Endothelial cell of umbilical vein (primary cell): ENCODE measurements at regions not wholly inside any gene's neighbourhood (a gene's known extent, or its start where the extent isn't known, plus 50 kb on each side); places are given as distances from the start of the nearest gene placed in this dataset.

Source experiments
- BruUV-seq: library from RNA; stranded (reverse); fragments of 400-500 nt; replicated peaks from 2 replicates; lab custom pipeline; 2021; lab: Mats Ljungman, UMichigan
- CTCF ChIA-PET: fragments of 300-600, 350-600 bp; sonication (Branson Sonifier 250); formaldehyde crosslinking; loops from one replicate; lab custom pipeline; 2021; ENCODE audit warnings: antibody characterized with exemption, inconsistent platforms; lab: Charles Lee
- POLR2A ChIA-PET: fragments of 300-600, 350-600 bp; sonication (Branson Sonifier 250); formaldehyde crosslinking; loops from one replicate; lab custom pipeline; 2021; ENCODE audit warnings: antibody characterized with exemption, inconsistent platforms; lab: Charles Lee
- DNase-seq: peaks from one replicate; pipeline ENCODE4 v3.0.0-alpha.2; 2011; ENCODE audit warnings: low read depth, low spot score
- FAIRE-seq: peaks from 2 replicates; lab custom pipeline; 2011; peaks lifted over from hg19 to GRCh38; lab: Jason Lieb, UNC
- H2AFZ ChIP-seq: 2 replicates; pipeline ENCODE4 v1.6.0; 2012; ENCODE audit warnings: low read depth, low read length, control low read depth, inconsistent platforms
- H3K27ac ChIP-seq: 2 replicates; pipeline ENCODE4 v1.5.1; 2011; ENCODE audit warnings: low read depth, mild to moderate bottlenecking, control low read depth, low read length, moderate library complexity; ENCODE audit not compliant: insufficient read depth
- H3K27me3 ChIP-seq, 2 experiments: 2 replicates each; pipeline versions ENCODE4 v1.6.0 to v1.6.1; 2011; ENCODE audit warnings: low read length in 2 of 2, mixed read lengths in 1 of 2; ENCODE audit not compliant: control insufficient read depth in 2 of 2, insufficient read depth in 2 of 2
- H3K36me3 ChIP-seq, 2 experiments: 2 replicates in 1 of 2; 3 replicates in 1 of 2; pipeline ENCODE4 v1.5.1; 2011; ENCODE audit warnings: low read length in 2 of 2, mild to moderate bottlenecking in 1 of 2, moderate library complexity in 1 of 2; ENCODE audit not compliant: control insufficient read depth in 2 of 2, insufficient read depth in 2 of 2; ENCODE audit errors: extremely low read depth in 1 of 2
- H3K4me1 ChIP-seq: 3 replicates; pipeline ENCODE4 v1.5.1; 2011; ENCODE audit warnings: mild to moderate bottlenecking, low read length; ENCODE audit not compliant: control insufficient read depth, insufficient read depth; ENCODE audit errors: extremely low read depth
- H3K4me2 ChIP-seq: 2 replicates; pipeline ENCODE4 v1.6.1; 2011; ENCODE audit warnings: low read length, control low read depth, mixed read lengths; ENCODE audit not compliant: insufficient read depth
- H3K4me3 ChIP-seq, 3 experiments: fragments of 200-600 bp in 1 of 3; sonication (generic), shearing (Covaris generic) in 1 of 3; replicated peaks in 1 of 3; 2 replicates each; pipeline ENCODE4 v1.5.1; 2011 to 2016; ENCODE audit warnings: control low read depth in 3 of 3, low read length in 3 of 3, mild to moderate bottlenecking in 2 of 3, inconsistent platforms in 1 of 3, low read depth in 1 of 3, moderate library complexity in 1 of 3; ENCODE audit not compliant: insufficient read depth in 1 of 3
- H3K79me2 ChIP-seq: 2 replicates; pipeline ENCODE4 v1.6.0; 2012; ENCODE audit warnings: low read length, inconsistent platforms; ENCODE audit not compliant: control insufficient read depth, insufficient read depth
- H3K9ac ChIP-seq: replicated peaks from 2 replicates; pipeline ENCODE3; 2011; ENCODE audit warnings: low read length, control low read depth; ENCODE audit not compliant: insufficient read depth; ENCODE audit errors: extremely low read depth
- H3K9me1 ChIP-seq: replicated peaks from 3 replicates; pipeline ENCODE4 v1.6.0; 2011; ENCODE audit warnings: mild to moderate bottlenecking, low read length; ENCODE audit not compliant: control insufficient read depth, insufficient read depth; ENCODE audit errors: extremely low read depth
- H3K9me3 ChIP-seq: replicated peaks from 2 replicates; pipeline ENCODE4 v1.5.1; 2012; ENCODE audit warnings: low read length, inconsistent platforms; ENCODE audit not compliant: control insufficient read depth, insufficient read depth
- H4K20me1 ChIP-seq: replicated peaks from 2 replicates; pipeline ENCODE3; 2011; ENCODE audit warnings: mild to moderate bottlenecking, low read length; ENCODE audit not compliant: control insufficient read depth, insufficient read depth; ENCODE audit errors: extremely low read depth
- EZH2 ChIP-seq: IDR thresholded peaks from 2 replicates; pipeline ENCODE4 v1.6.1; 2012; ENCODE audit warnings: borderline replicate concordance, low read depth, mild to moderate bottlenecking, moderate library complexity, low read length, inconsistent platforms; ENCODE audit not compliant: severe bottlenecking
- FOS ChIP-seq: IDR thresholded peaks from 2 replicates; pipeline ENCODE4 v1.6.1; 2011; ENCODE audit warnings: mild to moderate bottlenecking, low read length, moderate library complexity, borderline replicate concordance; ENCODE audit not compliant: insufficient read depth
- GATA2 ChIP-seq: IDR thresholded peaks from 2 replicates; pipeline ENCODE4 v1.7.0; 2011; ENCODE audit warnings: low read depth, mild to moderate bottlenecking, moderate library complexity, mixed read lengths, low read length; ENCODE audit not compliant: insufficient read length, insufficient read depth
- JUN ChIP-seq: IDR thresholded peaks from 2 replicates; pipeline ENCODE4 v1.6.1; 2011; ENCODE audit warnings: borderline replicate concordance, low read depth; ENCODE audit not compliant: insufficient read length, insufficient read depth
- MYC ChIP-seq: IDR thresholded peaks from one replicate; pipeline ENCODE4 v1.6.1; 2011; ENCODE audit warnings: mild to moderate bottlenecking, low read depth, low read length
- POLR2A ChIP-seq: IDR thresholded peaks from 2 replicates; pipeline ENCODE4 v1.6.1; 2012; ENCODE audit warnings: low read depth, mild to moderate bottlenecking, control low read depth, low read length
- POLR2AphosphoS5 ChIP-seq: IDR thresholded peaks from 2 replicates; pipeline ENCODE4 v1.6.1; 2012; ENCODE audit warnings: low read depth, mild to moderate bottlenecking, control low read depth, low read length, moderate library complexity; ENCODE audit not compliant: insufficient read depth
- dilution Hi-C: fragments of 300-500 bp; cut with MboI; formaldehyde crosslinking; loops from one replicate; pipeline ENCODE4 v1.15.0; 2019; ENCODE audit warnings: low sequenced_read_pairs; ENCODE audit not compliant: extremely low pct_ligation_motif_present
- intact Hi-C: fragments of 100-400 bp; cut with micrococcal nuclease; formaldehyde crosslinking; loops from one replicate; pipeline ENCODE4 v1.10.0; 2022
- TF ChIP-seq, protein P1 (sequence below): IDR thresholded peaks from 2 replicates; pipeline ENCODE4 v1.6.1; 2011; ENCODE audit not compliant: insufficient read depth, insufficient read length
- TF ChIP-seq, protein P2 (sequence below), 2 donors: IDR thresholded peaks; 1 replicate in 1 of 2; 2 replicates in 1 of 2; pipeline ENCODE4 v1.5.1; 2011; ENCODE audit warnings: low read length in 2 of 2, mild to moderate bottlenecking in 2 of 2, moderate library complexity in 2 of 2, control low read depth in 1 of 2, inconsistent platforms in 1 of 2, low read depth in 1 of 2; ENCODE audit not compliant: insufficient read depth in 1 of 2; ENCODE audit errors: extremely low read depth in 1 of 2

GRCh38 chr10:43929122-43929521 lies 280.4 kb upstream of the ZNF32 start:
- Histone ChIP-seq H3K4me1 (no peaks in the 10 kb centered on the region), H2AFZ (no peak overlapping the region), H3K4me2 (no peak overlapping the region), H3K27me3 (peaks cover 2 to 3% of the 10 kb centered on the region in 2 experiments), H4K20me1 (no peaks in the 10 kb centered on the region), H3K36me3 (no peaks in the 10 kb centered on the region), H3K4me3 (no peak overlapping the region), H3K9me3 (no peaks in the 10 kb centered on the region), H3K9me1 (no peaks in the 10 kb centered on the region), H3K79me2 (no peaks in the 10 kb centered on the region), H3K27ac (no peak overlapping the region), H3K9ac (no peak overlapping the region)
- dilution Hi-C loops: no loop called here
- POLR2A ChIA-PET: no interaction called here
- no TSS peak for BruUV-seq
- DNase-seq (no peak), FAIRE-seq (no peak)
- CTCF ChIA-PET: no interaction called here
- intact Hi-C loops: loop anchor here (10.0 kb wide), 1 partner anchor 386 kb away; no protein-coding TSS in a partner anchor
- TF ChIP-seq, protein P1, sequence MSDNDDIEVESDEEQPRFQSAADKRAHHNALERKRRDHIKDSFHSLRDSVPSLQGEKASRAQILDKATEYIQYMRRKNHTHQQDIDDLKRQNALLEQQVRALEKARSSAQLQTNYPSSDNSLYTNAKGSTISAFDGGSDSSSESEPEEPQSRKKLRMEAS: no peak
- TF ChIP-seq EZH2: no peak
- no peak for TF ChIP-seq MYC
- no peak for TF ChIP-seq FOS
- TF ChIP-seq POLR2A: no peak
- TF ChIP-seq, protein P2, sequence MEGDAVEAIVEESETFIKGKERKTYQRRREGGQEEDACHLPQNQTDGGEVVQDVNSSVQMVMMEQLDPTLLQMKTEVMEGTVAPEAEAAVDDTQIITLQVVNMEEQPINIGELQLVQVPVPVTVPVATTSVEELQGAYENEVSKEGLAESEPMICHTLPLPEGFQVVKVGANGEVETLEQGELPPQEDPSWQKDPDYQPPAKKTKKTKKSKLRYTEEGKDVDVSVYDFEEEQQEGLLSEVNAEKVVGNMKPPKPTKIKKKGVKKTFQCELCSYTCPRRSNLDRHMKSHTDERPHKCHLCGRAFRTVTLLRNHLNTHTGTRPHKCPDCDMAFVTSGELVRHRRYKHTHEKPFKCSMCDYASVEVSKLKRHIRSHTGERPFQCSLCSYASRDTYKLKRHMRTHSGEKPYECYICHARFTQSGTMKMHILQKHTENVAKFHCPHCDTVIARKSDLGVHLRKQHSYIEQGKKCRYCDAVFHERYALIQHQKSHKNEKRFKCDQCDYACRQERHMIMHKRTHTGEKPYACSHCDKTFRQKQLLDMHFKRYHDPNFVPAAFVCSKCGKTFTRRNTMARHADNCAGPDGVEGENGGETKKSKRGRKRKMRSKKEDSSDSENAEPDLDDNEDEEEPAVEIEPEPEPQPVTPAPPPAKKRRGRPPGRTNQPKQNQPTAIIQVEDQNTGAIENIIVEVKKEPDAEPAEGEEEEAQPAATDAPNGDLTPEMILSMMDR (IDR thresholded peaks at IDR 0.05; ENCODE audit: extremely low read depth in 1 of 2, insufficient read depth in 1 of 2, low read depth in 1 of 2, low read length in 2 of 2): no peak
- TF ChIP-seq GATA2: no peak
- no peak for TF ChIP-seq JUN
- TF ChIP-seq POLR2AphosphoS5: no peak
